ENCODE measurements at regions not wholly inside any gene's neighbourhood (a gene's known extent, or its start where the extent isn't known, plus 50 kb on each side); places are given as distances from the start of the nearest gene placed in this dataset.

DNA sequence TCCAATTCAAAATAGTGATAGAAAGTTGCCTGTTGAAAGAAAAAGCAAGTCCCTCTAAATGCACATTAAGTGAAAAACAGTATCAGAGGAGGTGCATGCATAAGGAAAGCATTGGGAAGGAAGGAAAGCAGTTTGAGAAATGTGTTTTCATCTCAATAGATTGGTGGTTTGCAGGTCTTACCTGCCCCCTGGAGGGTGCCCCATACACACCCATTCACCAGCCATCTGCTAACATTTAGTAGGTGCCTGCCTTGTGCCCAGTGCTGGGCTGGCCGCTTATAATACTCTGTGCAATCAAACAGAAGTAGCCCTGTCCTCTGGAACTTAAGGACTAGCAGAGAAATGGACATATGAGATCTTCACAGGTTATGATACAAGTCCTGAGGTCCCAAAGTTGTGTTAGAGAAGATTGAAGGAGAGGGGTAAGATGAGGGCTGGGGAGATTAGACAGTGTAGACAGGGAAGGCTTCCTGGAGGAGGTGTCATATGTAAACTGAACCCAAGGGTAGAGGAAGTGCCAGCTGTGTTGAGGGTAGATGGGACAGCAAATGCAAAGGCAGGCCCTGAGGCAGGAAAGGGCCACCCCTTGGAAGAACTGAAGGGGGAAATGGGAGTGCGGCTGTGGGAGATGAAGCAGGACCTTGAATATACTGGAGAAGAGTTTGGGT lies 184.2 kb downstream of the MN1 start:
- Histone ChIP-seq H3K36me3 (no peaks in the 10 kb centered on the region), H3K4me3 (no peak overlapping the region), H3K27ac (no peak overlapping the region), H3K4me1 (peaks cover 6% of the 10 kb centered on the region in 2 donors), H3K9me3 (no peaks in the 10 kb centered on the region), H3K27me3 (no peaks in the 10 kb centered on the region)
- TF ChIP-seq, protein P1, sequence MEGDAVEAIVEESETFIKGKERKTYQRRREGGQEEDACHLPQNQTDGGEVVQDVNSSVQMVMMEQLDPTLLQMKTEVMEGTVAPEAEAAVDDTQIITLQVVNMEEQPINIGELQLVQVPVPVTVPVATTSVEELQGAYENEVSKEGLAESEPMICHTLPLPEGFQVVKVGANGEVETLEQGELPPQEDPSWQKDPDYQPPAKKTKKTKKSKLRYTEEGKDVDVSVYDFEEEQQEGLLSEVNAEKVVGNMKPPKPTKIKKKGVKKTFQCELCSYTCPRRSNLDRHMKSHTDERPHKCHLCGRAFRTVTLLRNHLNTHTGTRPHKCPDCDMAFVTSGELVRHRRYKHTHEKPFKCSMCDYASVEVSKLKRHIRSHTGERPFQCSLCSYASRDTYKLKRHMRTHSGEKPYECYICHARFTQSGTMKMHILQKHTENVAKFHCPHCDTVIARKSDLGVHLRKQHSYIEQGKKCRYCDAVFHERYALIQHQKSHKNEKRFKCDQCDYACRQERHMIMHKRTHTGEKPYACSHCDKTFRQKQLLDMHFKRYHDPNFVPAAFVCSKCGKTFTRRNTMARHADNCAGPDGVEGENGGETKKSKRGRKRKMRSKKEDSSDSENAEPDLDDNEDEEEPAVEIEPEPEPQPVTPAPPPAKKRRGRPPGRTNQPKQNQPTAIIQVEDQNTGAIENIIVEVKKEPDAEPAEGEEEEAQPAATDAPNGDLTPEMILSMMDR (IDR thresholded peaks at IDR 0.05): no peak
- DNase-seq (ENCODE audit: low spot score in 2 of 2): no peak
- intact Hi-C loops (cut with DNase I): no loop called here

DNA sequence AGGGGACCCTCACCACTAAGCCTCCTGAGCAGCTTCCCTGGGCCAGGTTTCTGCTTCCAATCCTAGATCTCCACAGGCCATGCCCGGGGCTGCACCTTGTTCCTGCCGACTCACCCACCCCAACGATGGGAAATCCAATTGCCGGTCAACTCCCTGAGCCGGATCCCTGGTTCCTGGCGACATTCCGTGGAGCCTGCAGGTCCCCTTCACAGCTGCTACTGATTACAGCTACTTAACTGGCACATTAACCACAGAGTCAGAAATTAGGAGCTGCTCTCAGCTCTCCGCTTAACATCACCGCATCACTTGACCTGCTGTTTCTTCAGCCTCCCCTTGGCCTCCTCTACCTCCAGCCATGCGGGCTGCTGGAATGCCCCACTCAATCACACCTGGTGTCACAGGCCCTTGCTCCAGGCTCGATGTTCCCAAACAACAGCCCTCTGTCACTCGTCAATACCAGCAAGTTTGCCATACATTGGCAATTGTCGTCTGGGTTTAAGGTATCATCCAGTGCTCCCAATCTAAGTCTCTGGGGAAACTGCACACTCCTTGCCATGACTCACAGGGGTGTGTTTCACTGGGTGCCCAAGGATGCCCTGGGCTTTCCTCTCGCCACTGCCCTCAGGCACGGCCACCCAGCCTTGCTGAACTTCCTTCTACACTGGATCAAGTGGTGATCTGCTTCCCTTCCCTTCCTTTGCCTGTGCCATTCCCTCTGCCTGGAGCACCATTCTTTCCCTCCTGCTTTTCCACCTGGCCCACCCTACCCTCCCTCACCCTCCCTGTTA lies 181.0 kb downstream of the MN1 start:
- no peaks in the 10 kb centered on the region for H3K9me3 ChIP-seq
- H3K4me3 ChIP-seq: no peak overlapping the region
- no peaks in the 10 kb centered on the region for H3K36me3 ChIP-seq
- no peak for DNase-seq (ENCODE audit: low spot score in 2 of 2)
- H3K27me3 ChIP-seq: no peaks in the 10 kb centered on the region
- H3K4me1 ChIP-seq: no peaks in the 10 kb centered on the region
- H3K27ac ChIP-seq: no peak overlapping the region
- intact Hi-C loops (cut with DNase I): no loop called here
- TF ChIP-seq, protein P1 (IDR thresholded peaks at IDR 0.05): no peak

DNA sequence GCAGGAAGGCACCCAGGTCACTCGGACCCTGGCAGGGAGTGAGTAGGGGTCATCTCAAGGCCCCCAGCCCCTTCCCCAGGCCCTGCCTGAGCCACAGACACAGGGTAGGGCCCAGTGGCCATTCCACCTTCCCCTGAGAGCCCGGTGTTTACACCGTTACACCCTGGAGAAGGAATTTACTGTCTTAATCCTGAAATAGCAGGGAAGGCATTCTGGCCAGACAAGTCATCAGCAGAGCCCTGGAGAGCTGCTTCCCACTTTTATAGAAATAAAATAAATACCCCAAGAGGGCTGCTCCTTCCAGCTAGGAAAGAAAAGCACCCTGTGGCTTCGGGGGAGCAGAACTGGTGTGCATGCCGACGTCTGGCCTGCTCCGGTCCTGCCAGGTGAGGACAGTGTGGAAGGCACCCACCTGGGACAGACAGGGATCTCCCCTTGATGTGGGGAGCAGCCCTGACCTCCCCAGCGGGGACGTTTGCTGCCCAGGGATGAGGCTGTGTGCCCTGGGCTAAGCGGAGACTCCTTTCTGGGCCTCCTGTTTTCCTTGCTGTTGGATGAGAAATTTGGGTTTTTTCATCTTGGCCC lies 180.0 kb downstream of the MN1 start:
- H3K4me1 ChIP-seq: no peaks in the 10 kb centered on the region
- DNase-seq (ENCODE audit: low spot score in 2 of 2): no peak
- intact Hi-C loops (cut with DNase I): no loop called here
- TF ChIP-seq, protein P1 (IDR thresholded peaks at IDR 0.05): no peak
- no peak overlapping the region for H3K4me3 ChIP-seq
- no peaks in the 10 kb centered on the region for H3K36me3 ChIP-seq
- no peak overlapping the region for H3K27ac ChIP-seq
- no peaks in the 10 kb centered on the region for H3K27me3 ChIP-seq
- no peaks in the 10 kb centered on the region for H3K9me3 ChIP-seq

DNA sequence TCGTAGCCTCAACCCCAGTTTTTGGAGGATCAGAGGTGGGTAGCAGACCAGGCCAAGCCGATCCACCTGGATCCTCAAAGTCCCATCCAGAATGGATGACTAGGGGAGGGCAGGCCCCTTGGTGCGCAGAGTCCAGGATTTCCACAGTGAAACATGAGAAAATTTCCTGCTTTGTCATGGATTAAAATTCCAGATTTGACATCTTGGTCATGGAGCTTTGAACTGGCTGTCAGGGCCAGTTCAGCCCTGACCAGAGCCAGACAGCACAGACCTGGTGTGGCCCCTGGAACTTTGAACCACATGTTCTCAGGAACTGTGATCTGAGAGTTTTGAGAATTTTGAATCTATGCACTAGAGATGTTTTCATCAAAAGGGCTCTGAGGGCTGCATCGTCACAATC lies 177.5 kb downstream of the MN1 start:
- Histone ChIP-seq H3K27me3 (no peaks in the 10 kb centered on the region), H3K4me3 (no peak overlapping the region), H3K36me3 (no peaks in the 10 kb centered on the region), H3K9me3 (no peaks in the 10 kb centered on the region), H3K4me1 (no peaks in the 10 kb centered on the region), H3K27ac (no peak overlapping the region)
- DNase-seq (ENCODE audit: low spot score in 2 of 2): no peak
- TF ChIP-seq, protein P1 (IDR thresholded peaks at IDR 0.05): no peak
- intact Hi-C loops (cut with DNase I): no loop called here

DNA sequence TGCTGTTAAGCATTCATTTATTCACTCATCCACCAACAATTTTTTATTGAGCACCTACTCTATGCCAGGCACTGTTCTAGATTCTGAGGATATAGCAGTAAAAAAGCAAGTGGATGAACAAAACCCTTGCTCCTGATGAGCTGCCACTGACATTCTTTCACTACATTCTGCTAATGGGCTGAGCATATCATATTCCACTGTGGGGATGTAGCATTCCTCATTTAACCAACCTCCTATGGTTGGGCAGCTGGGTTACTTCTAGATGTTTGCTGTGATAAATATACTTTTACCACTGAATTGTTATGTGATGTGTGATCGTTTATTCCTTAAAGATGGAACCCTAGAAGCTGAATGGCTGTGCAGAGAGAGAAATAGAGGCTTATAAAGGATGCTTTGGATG lies 176.9 kb downstream of the MN1 start:
- Histone ChIP-seq H3K36me3 (no peaks in the 10 kb centered on the region), H3K4me1 (no peaks in the 10 kb centered on the region), H3K27me3 (no peaks in the 10 kb centered on the region), H3K4me3 (no peak overlapping the region), H3K9me3 (no peaks in the 10 kb centered on the region), H3K27ac (no peak overlapping the region)
- DNase-seq (ENCODE audit: low spot score in 2 of 2): no peak
- TF ChIP-seq, protein P1 (IDR thresholded peaks at IDR 0.05): no peak
- intact Hi-C loops (cut with DNase I): no loop called here
